GM12874 (cell line): ENCODE measurements at regions not wholly inside any gene's neighbourhood (a gene's known extent, or its start where the extent isn't known, plus 50 kb on each side); places are given as distances from the start of the nearest gene placed in this dataset.

ENCODE experiments used
- CTCF ChIP-seq: IDR thresholded peaks from 2 replicates; pipeline ENCODE4 v1.5.1; 2011; ENCODE audit warnings: low read depth, mild to moderate bottlenecking, control low read depth, low read length, moderate library complexity; ENCODE audit not compliant: insufficient read depth

- TF ChIP-seq CTCF = no peak
Measured at GRCh38 chr2:153100151-153100550, 378.4 kb downstream of the RPRM start.

DNA sequence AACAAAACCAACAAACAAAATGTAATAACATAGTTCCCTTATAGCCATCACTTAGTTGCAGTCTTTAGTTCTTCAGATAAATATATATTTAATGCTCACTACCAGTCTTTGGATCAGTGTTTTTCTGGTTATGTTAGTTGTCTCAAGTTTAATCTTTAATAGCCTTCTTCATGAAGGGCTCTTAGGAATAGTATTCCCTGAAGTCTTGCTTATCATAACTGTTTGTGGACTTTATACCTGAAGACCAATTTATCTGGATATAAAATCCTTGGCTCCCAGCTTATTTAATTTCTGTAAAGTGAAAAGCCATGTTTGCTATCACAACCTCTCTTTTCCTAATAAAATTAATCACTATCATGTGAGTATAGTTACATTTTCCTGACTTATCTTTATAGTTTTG, 379.7 kb downstream of the ARL6IP6 start:
- TF ChIP-seq CTCF = no peak

- no peak for TF ChIP-seq CTCF
Measured at GRCh38 chr2:153096272-153096671, 377.9 kb downstream of the ARL6IP6 start.

DNA sequence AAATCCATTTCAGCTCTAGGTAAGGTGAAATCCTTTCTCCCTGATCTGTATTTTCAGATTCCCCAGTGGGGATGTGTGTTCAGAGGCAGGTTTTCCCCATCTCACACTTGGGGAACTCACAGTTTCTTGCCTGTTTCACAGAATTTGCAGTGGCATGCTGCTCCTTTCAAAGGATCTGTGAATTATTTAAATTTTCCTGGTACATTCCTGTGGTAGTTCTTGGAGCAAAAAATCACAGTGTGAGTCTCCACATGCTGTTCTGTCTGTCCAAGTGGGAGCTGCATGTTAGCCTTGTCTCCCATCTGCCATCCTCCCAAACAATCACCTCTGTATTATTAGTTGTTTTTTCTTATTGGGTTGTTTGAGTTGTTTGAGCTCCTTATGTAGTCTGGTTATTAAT, 372.9 kb downstream of the ARL6IP6 start:
- no peak for TF ChIP-seq CTCF

DNA sequence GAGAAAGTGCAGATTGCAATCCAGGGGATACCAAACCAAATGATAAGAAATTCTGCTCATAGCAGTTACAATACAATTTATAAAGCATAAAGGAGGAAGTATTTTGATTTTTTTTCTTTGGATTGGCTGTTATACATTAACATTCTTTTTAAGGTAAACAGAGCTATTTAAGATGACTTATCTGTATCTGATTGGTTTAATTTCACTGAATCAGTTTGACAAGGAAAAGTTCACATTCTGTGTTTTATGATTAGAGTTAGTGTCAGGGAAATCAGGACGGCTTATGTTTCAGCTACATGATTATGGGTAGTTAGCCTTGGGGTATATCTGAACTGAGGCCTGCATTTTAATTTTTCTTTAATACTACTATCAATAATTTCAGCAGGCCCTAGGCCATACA, 360.9 kb downstream of the ARL6IP6 start:
- TF ChIP-seq CTCF = no peak

DNA sequence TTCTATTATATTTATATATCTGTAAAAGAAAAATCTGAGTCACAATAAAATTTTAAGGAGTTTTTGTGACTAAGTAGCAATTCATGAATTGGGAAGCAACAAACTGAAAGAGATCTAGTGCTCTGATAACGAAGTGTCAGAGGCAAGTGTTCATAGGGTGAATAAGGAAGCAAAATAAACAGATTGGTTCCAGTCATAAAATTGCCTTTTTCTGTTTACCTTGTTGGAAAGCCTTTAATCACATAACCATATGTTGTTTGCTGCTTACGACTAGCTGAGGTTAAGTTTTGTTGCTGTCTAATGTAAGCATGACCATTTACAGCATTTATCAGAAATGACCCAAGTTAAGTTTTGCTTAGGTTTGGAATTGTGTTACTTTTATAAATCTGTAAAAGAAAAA, 358.9 kb downstream of the ARL6IP6 start:
- no peak for TF ChIP-seq CTCF

DNA sequence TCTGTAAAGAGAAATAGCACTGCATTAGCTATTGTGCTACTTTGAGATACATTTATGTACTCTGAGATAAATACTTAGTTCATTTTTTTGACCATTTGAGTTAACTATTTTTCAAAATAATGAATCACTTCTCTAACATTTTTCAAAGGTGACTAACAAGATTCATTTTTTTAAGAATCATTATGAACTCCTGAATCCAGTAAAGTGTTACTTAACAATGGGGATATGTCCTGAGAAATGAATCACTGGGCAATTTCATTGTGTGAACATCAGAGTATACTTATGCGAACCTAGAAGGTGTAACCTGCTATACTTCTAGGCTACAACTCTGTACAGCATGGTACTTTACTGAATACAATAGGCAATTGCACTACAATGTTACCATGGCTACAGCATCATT, 355.8 kb downstream of the ARL6IP6 start:
- TF ChIP-seq CTCF = no peak

GRCh38 chr2:153072813-153073212, 354.4 kb downstream of the ARL6IP6 start:
- TF ChIP-seq CTCF = no peak
